DND-41 (cell line): ENCODE measurements at regions not wholly inside any gene's neighbourhood (a gene's known extent, or its start where the extent isn't known, plus 50 kb on each side); places are given as distances from the start of the nearest gene placed in this dataset.

Experiments used
- ATAC-seq: fragments of 200-7000 bp; cut with Tn5 transposase; 3 replicates; pipeline ENCODE4 v1.9.1; 2021; ENCODE audit warnings: low read depth; ENCODE audit not compliant: insufficient read depth
- DNase-seq: peaks from one replicate; pipeline ENCODE4 v3.0.0-alpha.2; 2020
- H2AFZ ChIP-seq: 2 replicates; pipeline ENCODE4 v1.6.0; 2012; ENCODE audit warnings: low read depth, low read length
- H3K27ac ChIP-seq: 2 replicates; pipeline ENCODE4 v1.5.1; 2012; ENCODE audit warnings: low read length, inconsistent platforms
- H3K27me3 ChIP-seq: fragments of 200-600 bp; sonication (generic); 2 replicates; pipeline ENCODE4 v1.6.0; 2012; ENCODE audit warnings: low read length, mild to moderate bottlenecking, inconsistent platforms; ENCODE audit not compliant: insufficient read depth, poor library complexity
- H3K36me3 ChIP-seq: 2 replicates; pipeline ENCODE4 v1.5.1; 2012; ENCODE audit warnings: low read length, inconsistent platforms; ENCODE audit not compliant: insufficient read depth
- H3K4me1 ChIP-seq: 2 replicates; pipeline ENCODE4 v1.5.1; 2012; ENCODE audit warnings: mild to moderate bottlenecking, low read length; ENCODE audit not compliant: insufficient read depth
- H3K4me2 ChIP-seq: 2 replicates; pipeline ENCODE4 v1.6.0; 2012; ENCODE audit warnings: mild to moderate bottlenecking, moderate library complexity, low read length, inconsistent platforms; ENCODE audit not compliant: insufficient read depth
- H3K4me3 ChIP-seq, 2 experiments: fragments of 200-600 bp in 1 of 2; shearing (Covaris generic) in 1 of 2; 2 replicates each; pipeline ENCODE4 v1.5.1; 2012 to 2016; ENCODE audit warnings: inconsistent platforms in 2 of 2, low read length in 2 of 2, mild to moderate bottlenecking in 2 of 2, low read depth in 1 of 2, moderate library complexity in 1 of 2
- H3K79me2 ChIP-seq: 2 replicates; pipeline ENCODE4 v1.6.0; 2012; ENCODE audit warnings: low read length, inconsistent platforms; ENCODE audit not compliant: insufficient read depth
- H3K9ac ChIP-seq: 2 replicates; pipeline ENCODE4 v1.6.0; 2012; ENCODE audit warnings: low read depth, mild to moderate bottlenecking, inconsistent platforms, low read length, moderate library complexity
- H3K9me3 ChIP-seq: 2 replicates; pipeline ENCODE4 v1.5.1; 2012; ENCODE audit warnings: low read length, moderate library complexity, mild to moderate bottlenecking, inconsistent platforms; ENCODE audit not compliant: insufficient read depth, severe bottlenecking
- H4K20me1 ChIP-seq: 2 replicates; pipeline ENCODE4 v1.6.0; 2012; ENCODE audit warnings: low read length; ENCODE audit not compliant: insufficient read depth
- EZH2 ChIP-seq: IDR thresholded peaks from 3 replicates; pipeline ENCODE4 v1.6.1; 2012; ENCODE audit warnings: borderline replicate concordance, low read depth, mild to moderate bottlenecking, moderate library complexity, low read length, inconsistent platforms; ENCODE audit not compliant: severe bottlenecking
- TF ChIP-seq, protein P1 (sequence below): IDR thresholded peaks from 2 replicates; pipeline ENCODE4 v1.5.1; 2012; ENCODE audit warnings: borderline replicate concordance, low read length, moderate library complexity, mild to moderate bottlenecking; ENCODE audit not compliant: poor library complexity, severe bottlenecking; ENCODE audit errors: extremely low read depth

DNA sequence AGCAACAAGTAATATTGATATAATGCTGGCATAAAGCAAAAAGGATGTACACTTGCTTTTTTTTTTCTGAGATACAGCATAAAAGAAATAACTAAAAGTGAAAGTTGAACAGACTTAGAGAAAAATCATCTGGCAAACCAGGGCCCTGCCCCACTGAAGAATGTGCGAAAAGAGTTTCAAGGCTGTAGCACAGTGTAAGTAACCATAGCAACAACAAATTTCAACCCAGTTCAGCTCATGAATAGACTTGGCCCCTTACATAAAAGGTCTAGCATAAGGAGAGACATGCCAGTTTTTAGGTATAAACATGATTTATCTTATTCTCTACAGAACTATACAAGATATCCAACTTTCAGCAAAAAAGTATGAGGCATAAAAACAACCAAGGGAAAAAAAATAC, 113.7 kb upstream of the GYPC start:
- Histone ChIP-seq H3K36me3 (no peaks in the 10 kb centered on the region), H3K4me2 (no peak overlapping the region), H3K79me2 (no peaks in the 10 kb centered on the region), H3K4me3 (no peak overlapping the region), H2AFZ (no peak overlapping the region), H3K4me1 (no peaks in the 10 kb centered on the region), H3K9me3 (peaks cover 9% of the 10 kb centered on the region), H3K27me3 (no peaks in the 10 kb centered on the region), H4K20me1 (no peaks in the 10 kb centered on the region), H3K27ac (no peak overlapping the region), H3K9ac (no peak overlapping the region)
- TF ChIP-seq EZH2 = no peak
- TF ChIP-seq, protein P1, sequence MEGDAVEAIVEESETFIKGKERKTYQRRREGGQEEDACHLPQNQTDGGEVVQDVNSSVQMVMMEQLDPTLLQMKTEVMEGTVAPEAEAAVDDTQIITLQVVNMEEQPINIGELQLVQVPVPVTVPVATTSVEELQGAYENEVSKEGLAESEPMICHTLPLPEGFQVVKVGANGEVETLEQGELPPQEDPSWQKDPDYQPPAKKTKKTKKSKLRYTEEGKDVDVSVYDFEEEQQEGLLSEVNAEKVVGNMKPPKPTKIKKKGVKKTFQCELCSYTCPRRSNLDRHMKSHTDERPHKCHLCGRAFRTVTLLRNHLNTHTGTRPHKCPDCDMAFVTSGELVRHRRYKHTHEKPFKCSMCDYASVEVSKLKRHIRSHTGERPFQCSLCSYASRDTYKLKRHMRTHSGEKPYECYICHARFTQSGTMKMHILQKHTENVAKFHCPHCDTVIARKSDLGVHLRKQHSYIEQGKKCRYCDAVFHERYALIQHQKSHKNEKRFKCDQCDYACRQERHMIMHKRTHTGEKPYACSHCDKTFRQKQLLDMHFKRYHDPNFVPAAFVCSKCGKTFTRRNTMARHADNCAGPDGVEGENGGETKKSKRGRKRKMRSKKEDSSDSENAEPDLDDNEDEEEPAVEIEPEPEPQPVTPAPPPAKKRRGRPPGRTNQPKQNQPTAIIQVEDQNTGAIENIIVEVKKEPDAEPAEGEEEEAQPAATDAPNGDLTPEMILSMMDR = no peak
- ATAC-seq = no peak
- no peak for DNase-seq

DNA sequence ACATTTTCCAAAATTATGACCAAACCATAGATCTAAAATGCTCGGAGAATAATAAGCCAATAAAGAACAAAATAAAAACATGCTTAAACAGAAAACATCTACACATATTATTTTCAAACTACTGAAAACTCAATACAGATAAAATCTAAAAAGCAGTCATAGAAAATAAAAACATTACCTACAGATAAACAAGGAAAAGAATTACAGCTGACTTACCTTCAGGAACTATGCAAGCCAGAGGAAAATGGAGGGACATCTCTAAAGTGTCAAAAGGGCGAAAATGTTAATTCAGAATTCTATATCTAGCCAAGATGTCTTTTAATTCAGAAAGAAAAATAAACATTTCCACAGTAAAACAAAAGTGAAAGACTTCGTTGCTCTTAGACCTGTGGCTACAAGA, 112.9 kb upstream of the GYPC start:
- H3K27ac ChIP-seq = no peak overlapping the region
- DNase-seq (no peak), ATAC-seq (no peak)
- H3K79me2 ChIP-seq = no peaks in the 10 kb centered on the region
- H3K4me1 ChIP-seq = no peaks in the 10 kb centered on the region
- no peaks in the 10 kb centered on the region for H4K20me1 ChIP-seq
- H3K9me3 ChIP-seq = peaks cover 9% of the 10 kb centered on the region
- H3K4me2 ChIP-seq = no peak overlapping the region
- no peaks in the 10 kb centered on the region for H3K36me3 ChIP-seq
- TF ChIP-seq, protein P1 = no peak
- no peak for TF ChIP-seq EZH2
- no peaks in the 10 kb centered on the region for H3K27me3 ChIP-seq
- no peak overlapping the region for H2AFZ ChIP-seq
- H3K4me3 ChIP-seq = no peak overlapping the region
- no peak overlapping the region for H3K9ac ChIP-seq

DNA sequence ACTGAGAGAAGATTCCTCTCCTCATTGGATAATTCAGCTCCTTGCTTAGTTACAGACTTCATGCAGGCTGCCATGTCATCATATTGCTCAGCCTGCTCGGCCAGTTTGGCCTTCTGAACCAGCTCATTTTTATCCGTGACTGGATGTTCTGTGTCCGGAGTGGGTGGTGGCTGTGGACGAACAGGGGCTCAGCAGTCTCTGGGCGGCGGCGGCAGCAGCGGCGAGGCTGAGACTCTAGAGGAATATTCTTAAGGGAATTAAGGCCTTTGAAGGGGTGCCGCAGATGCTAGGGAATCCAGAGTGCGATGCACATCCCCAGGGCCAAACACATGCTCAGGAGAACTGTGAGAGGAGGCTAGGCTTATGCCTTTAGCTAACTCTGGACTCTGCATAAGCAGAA, 97.9 kb upstream of the GYPC start:
- Histone ChIP-seq H3K4me2 (no peak overlapping the region), H3K36me3 (no peaks in the 10 kb centered on the region), H3K79me2 (no peaks in the 10 kb centered on the region), H3K27ac (no peak overlapping the region), H3K27me3 (no peaks in the 10 kb centered on the region), H3K9me3 (no peaks in the 10 kb centered on the region), H4K20me1 (no peaks in the 10 kb centered on the region), H3K9ac (no peak overlapping the region), H3K4me3 (no peak overlapping the region), H2AFZ (no peak overlapping the region), H3K4me1 (no peaks in the 10 kb centered on the region)
- TF ChIP-seq, protein P1 = no peak
- DNase-seq (no peak), ATAC-seq (no peak)

DNA sequence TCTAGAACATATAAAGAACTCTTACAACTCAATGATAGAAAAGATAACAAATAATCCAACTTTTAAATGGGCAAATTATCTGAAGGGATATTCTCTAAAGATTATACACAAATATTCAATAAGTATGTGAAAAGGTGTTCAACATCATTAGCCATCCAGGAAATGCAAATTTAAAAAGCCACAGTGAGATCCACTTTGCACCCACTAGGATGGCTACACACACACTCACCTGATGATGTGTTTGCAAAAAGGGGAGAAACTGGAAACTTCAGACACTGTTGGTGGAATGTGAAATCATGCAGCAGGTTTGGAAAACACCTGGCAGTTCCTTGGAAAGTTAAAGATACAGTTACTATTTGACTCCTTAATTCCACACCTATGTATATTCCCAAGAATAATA, 87.2 kb upstream of the GYPC start:
- no peak overlapping the region for H3K4me2 ChIP-seq
- H3K27me3 ChIP-seq = no peaks in the 10 kb centered on the region
- TF ChIP-seq, protein P1 = no peak
- TF ChIP-seq EZH2 = no peak
- H3K4me1 ChIP-seq = no peaks in the 10 kb centered on the region
- no peak overlapping the region for H3K27ac ChIP-seq
- H3K36me3 ChIP-seq = no peaks in the 10 kb centered on the region
- no peak overlapping the region for H2AFZ ChIP-seq
- H3K79me2 ChIP-seq = no peaks in the 10 kb centered on the region
- H4K20me1 ChIP-seq = no peaks in the 10 kb centered on the region
- DNase-seq (no peak), ATAC-seq (no peak)
- no peaks in the 10 kb centered on the region for H3K9me3 ChIP-seq
- H3K9ac ChIP-seq = no peak overlapping the region
- no peak overlapping the region for H3K4me3 ChIP-seq
